Left colon (tissue), 2 donors: ENCODE measurements at regions not wholly inside any gene's neighbourhood (a gene's known extent, or its start where the extent isn't known, plus 50 kb on each side); places are given as distances from the start of the nearest gene placed in this dataset.
A peak's percentile ranks its signal among the peaks of the same experiment; 100 is the strongest.

ENCODE experiments used
- ATAC-seq: fragments of 200-7000 bp; cut with Tn5 transposase; one replicate; pipeline ENCODE4 v1.9.1; 2020; ENCODE audit warnings: mild to moderate bottlenecking, moderate library complexity
- DNase-seq, 2 donors: peaks; one replicate each; pipeline ENCODE4 v3.0.0-alpha.2; 2020
- intact Hi-C, 2 donors: fragments of 100-400 bp; cut with DNase I in 1 of 2; cut with micrococcal nuclease in 1 of 2; formaldehyde crosslinking; loops; one replicate each; pipeline versions ENCODE4 v1.11.2 to v1.14.0; 2022; cut with DNase I, micrococcal nuclease
- donor health status: DM: no; HTN: no; CAD: no.
- donor health status: DM: yes; HTN: yes; CAD: no.

DNA sequence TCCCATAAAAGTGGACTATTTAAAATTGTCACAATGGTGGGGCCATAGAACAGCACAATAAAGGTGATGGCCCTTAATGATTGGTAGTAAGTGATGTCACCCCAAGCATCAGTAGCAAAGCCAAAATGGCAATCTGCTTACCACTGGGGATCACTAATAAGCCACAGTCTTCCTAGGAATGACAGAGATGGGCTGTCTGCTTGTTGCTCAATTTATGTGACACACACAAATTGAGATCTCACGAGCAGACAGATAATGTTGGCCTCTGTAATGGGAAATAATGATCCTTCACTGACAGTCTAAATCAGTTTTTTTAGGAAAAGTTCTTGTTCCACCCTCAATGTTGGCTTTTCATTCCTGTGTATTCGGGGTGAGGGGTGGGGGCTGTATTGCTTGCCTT is 515.1 kb downstream of the BRD1 start:
- DNase-seq, result no peak

DNA sequence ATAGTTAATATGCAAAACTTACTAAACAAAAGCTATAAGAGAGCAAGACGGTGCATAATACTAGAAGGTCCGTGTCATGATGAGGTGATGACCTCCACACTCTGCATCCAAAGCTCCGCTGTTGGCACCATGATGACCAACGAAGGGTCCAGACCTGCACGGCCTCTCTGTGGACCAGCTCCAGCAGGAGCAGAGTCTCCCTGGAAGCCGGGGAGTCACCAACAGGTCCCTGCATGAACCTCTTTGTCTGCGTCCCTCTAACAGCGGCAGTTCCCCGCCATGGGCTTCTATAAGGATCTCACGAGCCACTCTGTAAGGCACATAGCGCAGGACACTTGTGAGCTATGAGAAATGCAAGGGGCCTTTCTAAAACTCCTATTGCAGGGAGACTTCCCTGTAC is 517.3 kb downstream of the BRD1 start:
- DNase-seq (no peak), ATAC-seq (no peak)

More for the DNA sequence above, 515.1 kb downstream of the BRD1 start:
- intact Hi-C loops, result no loop called here
- ATAC-seq, result no peak

DNA sequence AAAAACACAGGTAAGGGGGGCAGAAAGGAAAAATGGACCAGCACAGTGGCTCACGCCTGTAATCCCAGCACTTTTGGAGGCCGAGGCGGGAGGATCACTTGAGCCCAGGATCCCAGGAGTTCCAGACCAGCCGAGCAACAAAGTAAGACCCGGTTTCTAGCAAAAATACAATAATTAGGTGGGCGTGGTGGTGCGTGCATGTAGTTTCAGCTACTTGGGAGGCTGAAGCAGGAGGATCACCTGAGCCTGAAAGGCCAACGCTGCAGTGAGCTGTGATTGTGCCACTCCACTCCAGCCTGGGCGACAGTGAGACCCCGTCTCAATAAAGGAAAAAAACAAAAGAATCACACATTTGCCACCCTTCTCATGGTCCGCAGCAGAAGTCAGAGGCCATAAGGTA is 519.4 kb downstream of the BRD1 start:
- intact Hi-C loops, result no loop called here
- peak in 1 of 2 donors; percentile 4 for DNase-seq
- no peak for ATAC-seq

More for the DNA sequence above, 517.3 kb downstream of the BRD1 start:
- intact Hi-C loops, result no loop called here

DNA sequence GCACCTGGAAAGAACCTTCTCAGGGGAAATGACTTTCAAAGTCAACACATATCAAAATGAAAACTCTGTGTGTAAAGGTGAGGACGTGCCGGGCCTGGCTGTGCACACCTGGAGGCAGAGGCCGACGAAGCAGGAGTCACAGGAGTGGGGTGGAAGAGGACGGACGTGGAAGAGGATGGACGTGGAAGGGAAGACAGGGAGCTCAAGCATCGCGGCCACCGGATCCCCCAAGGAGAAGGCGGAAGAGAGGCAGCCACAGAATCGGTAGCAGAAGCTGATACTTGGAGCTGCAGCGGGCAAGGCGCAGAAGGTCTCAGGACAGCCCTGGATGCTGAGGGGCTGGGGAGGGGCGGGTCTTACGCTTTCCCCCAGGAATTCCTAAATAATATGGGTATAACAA is 519.8 kb downstream of the BRD1 start:
- ATAC-seq (no peak), DNase-seq (peak in 1 of 2 donors; percentile 4)
- intact Hi-C loops, result no loop called here

DNA sequence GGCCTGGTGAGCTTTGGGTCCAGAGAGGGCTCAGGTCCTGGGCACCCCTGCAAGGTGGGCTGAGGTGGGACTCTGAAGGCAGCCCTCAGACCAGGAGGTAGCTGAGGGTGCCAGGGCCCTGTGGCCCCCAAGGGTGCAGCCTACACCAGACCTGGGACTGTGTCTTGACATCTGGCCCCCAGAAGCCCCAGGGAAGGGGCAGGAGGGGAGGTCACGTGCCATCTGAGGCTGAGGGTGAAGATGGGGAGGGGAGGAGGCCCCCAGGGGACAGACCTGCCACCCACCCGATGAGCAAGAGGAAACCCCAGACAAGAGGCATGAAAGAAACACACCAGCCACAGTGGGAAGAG is 520.2 kb downstream of the BRD1 start:
- DNase-seq, result no peak
- intact Hi-C loops, result no loop called here
- no peak for ATAC-seq

GRCh38 chr22:49306632-49307480 is 520.8 kb downstream of the BRD1 start:
- ATAC-seq, result no peak
- intact Hi-C loops, result no loop called here
- DNase-seq, result peak in 1 of 2 donors; percentile 15

- intact Hi-C loops, result no loop called here
- DNase-seq, result peak in 1 of 2 donors; percentile 12
- ATAC-seq, result no peak
Observed at GRCh38 chr22:49305966-49306631, 521.6 kb downstream of the BRD1 start.

GRCh38 chr22:49305214-49305965 is 522.3 kb downstream of the BRD1 start:
- ATAC-seq (peak; percentile 84), DNase-seq (peak; percentile 26 to 60)
- intact Hi-C loops, result no loop called here

DNA sequence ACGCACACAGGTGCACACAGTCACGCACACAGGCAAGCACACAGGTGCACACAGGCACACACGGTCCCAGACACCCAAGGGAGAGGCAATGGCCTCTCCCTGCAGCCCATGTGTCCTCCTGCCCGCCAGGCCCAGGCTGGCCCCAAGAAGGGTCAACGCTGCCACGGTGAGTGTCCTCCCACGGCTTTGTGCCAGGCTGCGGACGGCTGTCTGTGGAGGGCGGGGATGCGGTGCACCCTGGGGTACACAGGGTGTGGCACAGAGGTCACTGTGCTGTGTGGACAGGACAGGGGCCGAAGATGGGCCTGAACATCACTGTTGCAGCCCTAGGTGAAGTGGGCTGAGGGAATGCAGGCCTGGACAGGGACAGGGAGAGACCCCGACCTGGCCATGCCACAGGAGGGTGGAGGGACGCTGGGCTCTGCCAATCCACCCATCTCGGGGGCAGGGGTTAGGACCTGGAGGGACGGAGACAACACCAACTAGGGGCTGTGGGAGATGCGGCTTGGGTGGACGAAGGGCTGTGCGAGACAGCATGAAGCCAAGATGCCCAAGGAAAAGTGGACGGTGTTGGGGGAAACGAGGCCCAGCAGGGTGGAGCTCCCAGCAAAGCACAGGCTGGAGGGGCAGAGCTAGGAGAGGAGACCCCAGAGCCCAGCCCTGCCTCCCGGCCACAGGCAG is 523.8 kb downstream of the BRD1 start:
- peak in 1 of 2 donors; percentile 14 for DNase-seq
- ATAC-seq, result no peak
- intact Hi-C loops, result no loop called here

DNA sequence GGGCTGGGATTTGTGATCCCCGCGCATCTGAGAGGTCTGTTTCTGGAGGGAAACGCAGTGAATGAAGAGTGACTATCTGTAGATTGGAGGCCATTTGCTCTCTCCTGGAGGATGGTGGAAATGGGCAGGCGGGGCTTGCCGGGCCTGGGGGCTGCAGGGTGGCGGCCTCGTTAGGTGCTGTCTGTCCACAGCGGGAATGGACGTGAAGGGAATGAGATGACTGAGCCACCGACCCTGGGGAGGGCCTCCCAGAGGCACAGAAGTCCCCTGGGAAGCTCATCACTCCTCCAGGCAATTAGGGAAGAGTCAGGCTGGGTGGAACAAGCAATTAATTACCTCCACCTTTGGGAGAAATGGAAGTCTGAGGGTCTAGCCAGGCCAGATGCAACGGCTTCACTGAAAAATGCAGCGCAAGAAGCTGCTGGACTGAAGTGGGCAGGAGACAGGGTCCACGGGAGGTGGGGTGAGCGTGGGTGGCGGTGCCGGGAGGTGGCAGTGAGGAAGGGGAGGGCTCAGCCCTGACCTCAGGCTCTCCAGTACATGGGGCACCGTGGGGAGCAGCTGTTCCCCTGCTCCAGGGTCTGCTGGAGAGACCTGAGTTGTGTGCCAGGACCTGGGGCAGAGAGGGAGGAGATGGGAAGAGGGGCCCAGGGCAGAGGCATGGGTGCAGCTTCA is 524.5 kb downstream of the BRD1 start:
- intact Hi-C loops, result no loop called here
- DNase-seq (peak in 1 of 2 donors; percentile 10), ATAC-seq (no peak)

DNA sequence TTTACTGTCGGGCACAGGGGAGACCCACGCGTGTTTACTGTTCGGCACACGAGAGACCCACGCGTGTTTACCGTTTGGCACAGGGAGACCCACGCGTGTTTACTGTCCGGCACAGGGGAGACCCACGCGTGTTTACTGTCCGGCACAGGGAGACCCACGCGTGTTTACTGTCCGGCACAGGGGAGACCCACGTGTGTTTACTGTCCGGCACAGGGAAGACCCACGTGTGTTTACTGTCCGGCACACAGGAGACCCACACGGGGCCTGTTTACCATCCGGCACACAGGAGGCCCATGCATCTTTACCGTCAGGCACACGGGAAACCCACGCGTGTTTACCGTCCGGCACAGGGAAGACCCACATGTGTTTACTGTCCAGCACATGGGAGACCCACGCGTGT is 525.1 kb downstream of the BRD1 start:
- no peak for ATAC-seq
- DNase-seq, result peak in 1 of 2 donors; percentile 5
- intact Hi-C loops, result no loop called here

DNA sequence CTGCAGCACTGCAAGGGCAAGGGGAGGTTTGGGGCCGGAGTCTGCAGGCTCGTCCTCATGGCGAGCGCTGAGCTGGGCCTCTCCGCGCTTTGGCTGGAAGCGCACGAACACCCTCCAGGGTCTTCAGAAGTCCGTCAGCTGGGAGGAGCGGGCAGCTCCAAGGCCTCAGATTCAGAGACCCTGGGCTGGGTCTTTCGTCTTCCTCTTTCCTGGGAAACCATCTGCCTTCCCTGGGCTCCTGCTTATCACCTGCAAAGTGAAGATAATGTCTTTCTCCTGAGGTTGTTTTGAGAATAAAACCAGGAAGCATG is 525.6 kb downstream of the BRD1 start:
- intact Hi-C loops, result no loop called here
- no peak for ATAC-seq
- DNase-seq, result no peak

DNA sequence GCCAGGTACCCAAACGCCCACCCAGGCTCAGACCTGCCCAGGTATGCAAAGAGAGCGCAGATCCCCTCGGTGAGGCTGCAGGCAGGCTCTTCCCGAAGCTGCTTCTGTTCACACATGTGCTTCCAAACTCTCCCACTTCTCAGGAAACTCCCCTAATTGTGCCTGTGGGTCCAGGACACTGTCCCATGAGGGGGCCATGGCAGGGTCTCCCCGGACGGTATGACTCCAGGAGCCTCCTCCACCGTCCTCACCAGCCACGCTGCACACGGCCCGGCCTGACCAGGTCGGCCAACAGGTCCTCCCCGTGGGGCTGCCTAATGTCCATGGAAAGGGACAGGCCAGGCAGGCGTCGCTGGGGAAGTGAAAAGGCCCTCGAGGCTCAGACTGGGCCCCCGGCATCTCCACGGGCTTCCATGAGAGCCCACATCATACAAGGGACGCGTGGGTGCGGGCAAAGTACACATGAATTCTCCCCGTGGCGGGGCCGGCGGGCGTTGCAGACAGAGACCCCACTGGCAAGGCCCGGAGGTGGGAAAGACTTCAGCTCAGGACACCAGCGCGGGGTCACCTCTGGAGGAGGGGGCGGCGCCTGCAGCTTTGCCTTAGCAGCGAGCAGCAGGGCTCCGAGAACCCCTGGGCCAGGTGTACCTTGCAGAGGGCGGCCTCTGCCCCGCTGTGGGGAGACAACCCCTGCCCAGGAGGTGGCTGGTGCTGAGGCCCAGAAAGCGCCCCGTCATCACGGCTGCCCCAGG is 526.1 kb downstream of the BRD1 start:
- ATAC-seq, result no peak
- intact Hi-C loops, result no loop called here
- peak in 1 of 2 donors; percentile 10 for DNase-seq

DNA sequence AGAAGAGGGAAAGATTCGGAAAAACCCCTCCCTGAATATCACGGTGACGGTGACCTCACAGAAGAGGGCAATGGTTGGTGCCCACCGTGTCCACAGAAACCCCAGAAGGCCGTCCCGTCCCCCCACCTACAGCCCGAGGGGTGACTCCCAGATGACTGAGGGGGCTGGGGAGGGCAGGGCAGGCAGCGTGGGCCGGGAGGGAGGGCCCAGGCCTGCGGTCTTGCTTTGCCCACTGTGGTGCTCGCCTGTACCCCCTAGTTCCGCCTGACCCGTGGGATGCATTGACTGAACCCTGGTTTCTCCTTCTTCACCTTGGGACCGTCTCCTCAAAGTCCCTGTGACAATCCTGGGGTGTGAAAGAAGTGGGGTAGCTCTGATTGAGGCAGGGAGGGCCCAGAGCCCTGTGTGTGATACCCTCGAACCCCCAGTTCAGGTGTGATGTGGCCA is 526.7 kb downstream of the BRD1 start:
- intact Hi-C loops, result no loop called here
- DNase-seq, result peak in 1 of 2 donors; percentile 8
- no peak for ATAC-seq

DNA sequence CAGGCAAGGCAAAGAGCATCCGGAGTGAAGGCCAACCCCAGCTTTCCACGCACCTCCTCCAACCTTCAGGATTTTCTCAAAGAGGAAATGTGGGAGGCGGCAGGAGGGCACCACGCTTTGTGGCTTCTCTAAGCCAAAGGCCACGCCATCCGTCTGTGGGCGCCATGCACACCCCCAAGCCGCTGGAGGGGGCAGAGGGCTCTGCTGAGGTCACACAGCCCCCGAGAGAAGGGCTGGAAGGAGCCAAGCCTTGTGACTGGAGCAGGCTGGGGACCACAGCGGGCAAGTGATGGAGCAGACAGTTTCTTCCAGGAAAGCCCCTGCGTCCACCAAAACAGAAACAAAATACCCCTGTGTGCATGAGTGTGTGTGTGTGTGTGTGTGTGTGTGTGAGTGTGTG is 527.4 kb downstream of the BRD1 start:
- ATAC-seq (no peak), DNase-seq (no peak)
- intact Hi-C loops, result no loop called here

GRCh38 chr22:49299821-49300231 is 527.8 kb downstream of the BRD1 start:
- intact Hi-C loops, result no loop called here
- DNase-seq, result peak in 1 of 2 donors; percentile 13
- no peak for ATAC-seq

DNA sequence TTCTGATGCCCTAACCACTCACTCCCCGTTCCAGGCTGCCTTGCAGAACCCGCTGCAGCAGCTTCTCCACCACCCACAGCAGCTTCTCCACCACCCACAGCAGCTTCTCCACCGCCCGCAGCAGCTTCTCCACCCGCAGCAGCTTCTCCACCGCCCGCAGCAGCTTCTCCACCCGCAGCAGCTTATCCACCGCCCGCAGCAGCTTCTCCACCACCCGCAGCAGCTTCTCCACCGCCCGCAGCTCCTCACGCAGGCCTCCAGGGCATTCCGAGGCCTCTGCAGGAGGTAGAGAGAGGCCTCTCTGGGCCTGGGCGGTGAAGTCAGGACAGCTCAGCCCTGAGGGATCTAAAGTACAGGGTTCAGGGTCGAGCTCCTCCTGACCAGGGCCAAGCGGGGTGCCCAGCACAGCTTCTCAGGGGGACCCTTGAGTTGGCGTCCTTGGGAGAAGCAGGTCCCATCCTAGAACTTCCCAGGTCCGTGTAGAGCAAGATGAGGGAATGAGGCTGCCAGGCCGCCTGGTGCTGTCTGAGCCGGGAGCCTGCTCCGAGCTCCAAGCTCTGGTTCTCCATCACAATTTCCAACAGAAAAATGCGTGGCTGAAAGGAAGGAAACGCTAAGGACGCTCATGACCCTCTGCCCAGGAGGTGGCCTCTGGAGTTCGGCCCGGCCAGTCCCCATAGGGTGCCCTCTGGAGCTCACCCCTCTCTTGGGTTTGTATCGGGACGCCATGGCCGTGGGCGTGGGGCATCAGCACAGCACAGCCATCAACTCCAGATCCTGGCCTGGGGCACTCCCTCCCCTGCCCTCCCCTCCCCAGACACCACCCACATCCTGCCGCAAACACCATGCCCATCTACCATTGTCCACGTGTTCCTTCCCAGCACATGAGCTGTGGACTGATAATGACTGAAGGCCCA is 528.6 kb downstream of the BRD1 start:
- ATAC-seq (no peak), DNase-seq (peak in 1 of 2 donors; percentile 6)
- intact Hi-C loops, result no loop called here
